Liver (tissue), 3 donors: ENCODE measurements at regions not wholly inside any gene's neighbourhood (a gene's known extent, or its start where the extent isn't known, plus 50 kb on each side); places are given as distances from the start of the nearest gene placed in this dataset.

Experiments
- CTCF ChIP-seq: fragments of 150-350 bp; IDR thresholded peaks from 2 replicates; pipeline ENCODE4 v1.5.1; 2017; ENCODE audit warnings: improper control_type of control experiment, low read depth, low read length; ENCODE audit not compliant: missing input control
- EGR1 ChIP-seq, 2 donors: IDR thresholded peaks; 2 replicates each; pipeline ENCODE4 v1.6.1; 2016 to 2018; ENCODE audit warnings: antibody characterized with exemption in 2 of 2, low read depth in 2 of 2
- FOXA1 ChIP-seq: IDR thresholded peaks from 2 replicates; pipeline ENCODE4 v1.6.1; 2016; ENCODE audit warnings: antibody characterized with exemption
- FOXA2 ChIP-seq: IDR thresholded peaks from 2 replicates; pipeline ENCODE4 v1.6.1; 2016; ENCODE audit warnings: antibody characterized with exemption
- GABPA ChIP-seq, 2 donors: IDR thresholded peaks in 1 of 2; conservative IDR thresholded peaks in 1 of 2; 2 replicates each; pipeline ENCODE4 v1.6.1; 2016; ENCODE audit warnings: antibody characterized with exemption in 2 of 2, mild to moderate bottlenecking in 1 of 2, moderate library complexity in 1 of 2
- RAD21 ChIP-seq, 2 donors: IDR thresholded peaks; 2 replicates each; pipeline ENCODE4 v1.6.1; 2016; ENCODE audit warnings: antibody characterized with exemption in 2 of 2, mild to moderate bottlenecking in 2 of 2
- REST ChIP-seq: IDR thresholded peaks from 2 replicates; pipeline ENCODE4 v1.6.1; 2016; ENCODE audit warnings: antibody characterized with exemption, mild to moderate bottlenecking
- TAF1 ChIP-seq: conservative IDR thresholded peaks from 2 replicates; pipeline ENCODE4 v1.6.1; 2016; ENCODE audit warnings: antibody characterized with exemption, mild to moderate bottlenecking
- YY1 ChIP-seq: IDR thresholded peaks from 2 replicates; pipeline ENCODE4 v1.6.1; 2016; ENCODE audit warnings: antibody characterized with exemption, mild to moderate bottlenecking
- ZBTB33 ChIP-seq: IDR thresholded peaks from 2 replicates; pipeline ENCODE4 v1.6.1; 2016; ENCODE audit warnings: antibody characterized with exemption
- donor health status: healthy.
- donor health status: healthy.

GRCh38 chr22:26949193-26949592 lies 291.8 kb downstream of the MIAT start:
- TF ChIP-seq REST (peak; percentile 92), CTCF (no peak), GABPA (IDR thresholded peaks at IDR 0.05 in 1 of 2, conservative IDR thresholded peaks at IDR 0.05 in 1 of 2) (no peak), FOXA2 (no peak), RAD21 (IDR thresholded peaks at IDR 0.05) (no peak), ZBTB33 (no peak), FOXA1 (no peak), YY1 (no peak), TAF1 (no peak), EGR1 (IDR thresholded peaks at IDR 0.05; ENCODE audit: low read depth in 2 of 2) (no peak)
